ENCODE measurements at regions not wholly inside any gene's neighbourhood (a gene's known extent, or its start where the extent isn't known, plus 50 kb on each side); places are given as distances from the start of the nearest gene placed in this dataset.

DNA sequence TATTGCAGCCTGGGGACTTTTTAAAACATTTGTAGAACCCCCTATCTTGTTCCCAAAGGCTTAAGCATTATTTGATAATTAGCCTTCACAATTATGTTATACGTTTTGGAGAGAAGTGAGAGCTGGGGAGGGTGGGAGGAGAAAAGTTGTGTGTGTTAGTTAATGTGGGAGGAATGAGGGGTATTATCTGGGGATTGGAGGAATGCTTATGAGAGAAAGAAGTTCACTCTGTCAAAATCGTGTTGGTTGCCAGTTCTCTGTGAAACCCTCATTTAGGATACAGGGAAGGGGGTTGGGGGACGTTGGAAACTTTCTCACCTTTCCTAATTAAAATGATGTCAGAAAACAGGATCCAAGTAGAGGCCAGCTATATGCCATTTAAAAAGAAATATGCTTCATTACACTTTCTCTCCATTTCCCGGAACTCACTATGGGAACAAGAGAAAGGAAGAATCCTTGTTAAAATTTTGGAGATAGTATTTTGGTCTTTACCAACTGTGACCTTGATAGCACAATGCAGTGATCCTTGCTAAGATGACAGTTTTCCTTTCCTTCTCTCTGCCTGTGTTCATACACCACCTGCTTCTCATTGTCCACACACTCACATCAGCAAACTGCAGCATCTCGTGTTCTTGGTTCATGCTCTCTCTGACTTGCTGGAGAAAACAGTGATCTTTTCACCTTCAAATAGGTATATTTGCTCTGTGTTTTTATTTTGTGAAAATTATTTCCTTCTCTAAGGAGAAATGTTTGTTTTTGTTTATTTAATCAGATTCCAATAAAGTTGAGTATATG lies 336.7 kb upstream of the CLINT1 start:
- no peak for TF ChIP-seq EZH2 (IDR thresholded peaks at IDR 0.05; ENCODE audit: low read length)
- TF ChIP-seq, protein P1, sequence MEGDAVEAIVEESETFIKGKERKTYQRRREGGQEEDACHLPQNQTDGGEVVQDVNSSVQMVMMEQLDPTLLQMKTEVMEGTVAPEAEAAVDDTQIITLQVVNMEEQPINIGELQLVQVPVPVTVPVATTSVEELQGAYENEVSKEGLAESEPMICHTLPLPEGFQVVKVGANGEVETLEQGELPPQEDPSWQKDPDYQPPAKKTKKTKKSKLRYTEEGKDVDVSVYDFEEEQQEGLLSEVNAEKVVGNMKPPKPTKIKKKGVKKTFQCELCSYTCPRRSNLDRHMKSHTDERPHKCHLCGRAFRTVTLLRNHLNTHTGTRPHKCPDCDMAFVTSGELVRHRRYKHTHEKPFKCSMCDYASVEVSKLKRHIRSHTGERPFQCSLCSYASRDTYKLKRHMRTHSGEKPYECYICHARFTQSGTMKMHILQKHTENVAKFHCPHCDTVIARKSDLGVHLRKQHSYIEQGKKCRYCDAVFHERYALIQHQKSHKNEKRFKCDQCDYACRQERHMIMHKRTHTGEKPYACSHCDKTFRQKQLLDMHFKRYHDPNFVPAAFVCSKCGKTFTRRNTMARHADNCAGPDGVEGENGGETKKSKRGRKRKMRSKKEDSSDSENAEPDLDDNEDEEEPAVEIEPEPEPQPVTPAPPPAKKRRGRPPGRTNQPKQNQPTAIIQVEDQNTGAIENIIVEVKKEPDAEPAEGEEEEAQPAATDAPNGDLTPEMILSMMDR (optimal IDR thresholded peaks at IDR 0.05 in 1 of 3, IDR thresholded peaks at IDR 0.05 in 1 of 3, conservative IDR thresholded peaks at IDR 0.05 in 1 of 3; ENCODE audit: extremely low read depth in 1 of 3, insufficient read depth in 2 of 3, low read length in 3 of 3) = no peak

All from keratinocyte (primary cell).